ENCODE measurements at regions not wholly inside any gene's neighbourhood (a gene's known extent, or its start where the extent isn't known, plus 50 kb on each side); places are given as distances from the start of the nearest gene placed in this dataset.

- no peak for TF ChIP-seq CTCF (IDR thresholded peaks at IDR 0.05; ENCODE audit: poor library complexity, severe bottlenecking)
- TF ChIP-seq TAF1 (IDR thresholded peaks at IDR 0.05; ENCODE audit: low read depth): no peak
- no peak for TF ChIP-seq EZH2 (IDR thresholded peaks at IDR 0.05; ENCODE audit: borderline replicate concordance, insufficient read depth, low read length, poor library complexity, severe bottlenecking)
- TF ChIP-seq RAD21 (conservative IDR thresholded peaks at IDR 0.05): no peak
- no peak for TF ChIP-seq SMC3 (conservative IDR thresholded peaks at IDR 0.05; ENCODE audit: poor library complexity)
- TF ChIP-seq MXI1 (conservative IDR thresholded peaks at IDR 0.05; ENCODE audit: poor library complexity, severe bottlenecking): no peak
- no peak for TF ChIP-seq POLR2AphosphoS5 (IDR thresholded peaks at IDR 0.05)
Measured at GRCh38 chr20:4325548-4326187, 76.6 kb upstream of the ADRA1D start.
